GM21423 (cell line): ENCODE measurements at regions not wholly inside any gene's neighbourhood (a gene's known extent, or its start where the extent isn't known, plus 50 kb on each side); places are given as distances from the start of the nearest gene placed in this dataset.

ENCODE experiments used
- ATAC-seq: cut with Tn5 transposase; IDR thresholded peaks from one replicate; pipeline ENCODE4 v1.9.1; 2021; ENCODE audit warnings: mild to moderate bottlenecking, moderate library complexity; ENCODE audit not compliant: unreplicated experiment

GRCh38 chr4:104418286-104418685, 76.4 kb downstream of the CXXC4 start:
- ATAC-seq: no peak

- ATAC-seq: no peak
Observed at GRCh38 chr4:104417357-104417882, 77.3 kb downstream of the CXXC4 start.

GRCh38 chr4:104416725-104417356, 77.9 kb downstream of the CXXC4 start:
- no peak for ATAC-seq

- no peak for ATAC-seq
Observed at GRCh38 chr4:104413487-104413886, 81.2 kb downstream of the CXXC4 start.

GRCh38 chr4:104412344-104412743, 82.3 kb downstream of the CXXC4 start:
- ATAC-seq: no peak

- no peak for ATAC-seq
Observed at GRCh38 chr4:104411502-104411901, 83.2 kb downstream of the CXXC4 start.

GRCh38 chr4:104408878-104409277, 85.8 kb downstream of the CXXC4 start:
- no peak for ATAC-seq

GRCh38 chr4:104404361-104404760, 90.3 kb downstream of the CXXC4 start:
- no peak for ATAC-seq

GRCh38 chr4:104395168-104395614, 99.5 kb downstream of the CXXC4 start:
- no peak for ATAC-seq

GRCh38 chr4:104394406-104395167, 100.1 kb downstream of the CXXC4 start:
- ATAC-seq: no peak

- no peak for ATAC-seq
Observed at GRCh38 chr4:104393655-104394324, 100.9 kb downstream of the CXXC4 start.

- ATAC-seq: no peak
Observed at GRCh38 chr4:104385713-104386112, 109.0 kb downstream of the CXXC4 start.

- no peak for ATAC-seq
Observed at GRCh38 chr4:104382961-104383360, 111.7 kb downstream of the CXXC4 start.

- ATAC-seq: no peak
Observed at GRCh38 chr4:104381729-104382128, 113.0 kb downstream of the CXXC4 start.

GRCh38 chr4:104365618-104366017, 129.1 kb downstream of the CXXC4 start:
- no peak for ATAC-seq

- no peak for ATAC-seq
Observed at GRCh38 chr4:104353481-104353880, 141.2 kb downstream of the CXXC4 start.

- no peak for ATAC-seq
Observed at GRCh38 chr4:104352211-104352610, 142.5 kb downstream of the CXXC4 start.

- ATAC-seq: no peak
Observed at GRCh38 chr4:104351706-104352105, 143.0 kb downstream of the CXXC4 start.

GRCh38 chr4:104345598-104346242, 149.0 kb downstream of the CXXC4 start:
- ATAC-seq: no peak

- no peak for ATAC-seq
Observed at GRCh38 chr4:104344342-104344980, 150.2 kb downstream of the CXXC4 start.

GRCh38 chr4:104334410-104334809, 160.3 kb downstream of the CXXC4 start:
- ATAC-seq: no peak
